Thyroid gland (tissue), 4 donors: ENCODE measurements at regions not wholly inside any gene's neighbourhood (a gene's known extent, or its start where the extent isn't known, plus 50 kb on each side); places are given as distances from the start of the nearest gene placed in this dataset.

Source experiments
- CTCF ChIP-seq, 6 experiments: fragments of 200-600 bp in 3 of 6; fragments of 450-650 bp in 3 of 6; sonication (generic) in 3 of 6; IDR thresholded peaks; one replicate each; pipeline ENCODE4 v1.5.1; 2016 to 2019; ENCODE audit warnings: antibody characterized with exemption in 6 of 6, mild to moderate bottlenecking in 2 of 6, inconsistent platforms in 1 of 6, moderate library complexity in 1 of 6
- POLR2A ChIP-seq, 2 donors: fragments of 450-650 bp; IDR thresholded peaks; one replicate each; pipeline ENCODE4 v1.6.1; 2017; ENCODE audit warnings: antibody characterized with exemption in 2 of 2, mild to moderate bottlenecking in 2 of 2, moderate library complexity in 1 of 2

- no peak for TF ChIP-seq CTCF (IDR thresholded peaks at IDR 0.05)
- no peak for TF ChIP-seq POLR2A (IDR thresholded peaks at IDR 0.05)
Measured at GRCh38 chr13:53188120-53188519, 159.5 kb downstream of the OLFM4 start.
